KOPT-K1 (cell line): ENCODE measurements at regions not wholly inside any gene's neighbourhood (a gene's known extent, or its start where the extent isn't known, plus 50 kb on each side); places are given as distances from the start of the nearest gene placed in this dataset.
A peak's percentile ranks its signal among the peaks of the same experiment; 100 is the strongest.
"Not testable (repeated sequence)": the region's sequence is repeated elsewhere in the genome, so short reads cannot be mapped to it uniquely, and the experiment has no call there.

Experiments used
- H3K27ac ChIP-seq: fragments of 200-600 bp; sonication (generic); 2 replicates; pipeline ENCODE4 v1.5.1; 2016; ENCODE audit warnings: antibody characterized with exemption, mild to moderate bottlenecking, low read depth, low read length; ENCODE audit not compliant: poor library complexity, severe bottlenecking
- H3K36me3 ChIP-seq: fragments of 200-600 bp; sonication (generic); 2 replicates; pipeline ENCODE4 v1.5.1; 2017; ENCODE audit warnings: antibody characterized with exemption, mild to moderate bottlenecking, low read length, moderate library complexity; ENCODE audit not compliant: insufficient read depth
- H3K9me3 ChIP-seq: fragments of 200-600 bp; sonication (generic); 2 replicates; pipeline ENCODE4 v1.5.1; 2017; ENCODE audit warnings: antibody characterized with exemption, low read length, mild to moderate bottlenecking; ENCODE audit not compliant: insufficient read depth, poor library complexity, severe bottlenecking

DNA sequence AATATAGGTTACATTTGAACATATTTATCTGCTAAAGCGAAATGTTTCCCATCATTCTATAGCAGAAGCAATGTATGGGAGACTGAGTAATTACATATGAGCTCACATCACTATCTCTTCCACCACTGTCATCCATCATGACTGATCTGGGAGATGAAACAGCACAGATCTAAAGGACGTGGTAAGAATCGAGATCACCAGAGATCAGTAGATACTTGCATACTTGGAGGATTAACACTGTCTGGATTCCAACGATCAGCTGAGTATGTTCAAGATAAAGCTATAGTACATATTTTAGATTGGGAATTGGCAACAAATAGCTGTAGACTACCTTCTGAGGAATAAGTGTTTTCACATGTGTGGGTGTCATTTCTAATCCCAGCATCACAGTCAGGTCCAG, 94.6 kb downstream of the FOXD4L6 start:
- not testable (repeated sequence) for H3K36me3 ChIP-seq, H3K9me3 ChIP-seq, H3K27ac ChIP-seq

DNA sequence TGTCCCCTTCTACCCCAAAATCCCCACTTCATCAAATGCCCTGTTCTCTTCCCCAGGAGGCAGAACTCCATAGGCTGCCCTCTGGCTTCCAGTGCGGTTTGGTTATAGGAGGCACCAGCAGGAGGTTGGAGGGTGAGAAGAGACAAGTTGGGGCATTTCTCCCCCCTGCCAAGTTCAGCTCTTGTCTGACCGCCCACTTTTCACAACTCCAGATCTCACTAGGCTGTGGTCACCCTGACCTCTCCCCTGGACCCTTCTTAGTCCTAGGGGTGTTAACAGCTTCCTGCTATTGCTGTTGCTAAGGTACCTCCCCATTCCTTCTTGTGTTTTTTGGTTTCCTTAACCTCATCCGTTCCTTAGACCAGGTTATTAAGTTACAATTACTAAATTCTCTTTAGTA, 95.1 kb downstream of the FOXD4L6 start:
- H3K9me3 ChIP-seq, H3K27ac ChIP-seq, H3K36me3 ChIP-seq: not testable (repeated sequence)

DNA sequence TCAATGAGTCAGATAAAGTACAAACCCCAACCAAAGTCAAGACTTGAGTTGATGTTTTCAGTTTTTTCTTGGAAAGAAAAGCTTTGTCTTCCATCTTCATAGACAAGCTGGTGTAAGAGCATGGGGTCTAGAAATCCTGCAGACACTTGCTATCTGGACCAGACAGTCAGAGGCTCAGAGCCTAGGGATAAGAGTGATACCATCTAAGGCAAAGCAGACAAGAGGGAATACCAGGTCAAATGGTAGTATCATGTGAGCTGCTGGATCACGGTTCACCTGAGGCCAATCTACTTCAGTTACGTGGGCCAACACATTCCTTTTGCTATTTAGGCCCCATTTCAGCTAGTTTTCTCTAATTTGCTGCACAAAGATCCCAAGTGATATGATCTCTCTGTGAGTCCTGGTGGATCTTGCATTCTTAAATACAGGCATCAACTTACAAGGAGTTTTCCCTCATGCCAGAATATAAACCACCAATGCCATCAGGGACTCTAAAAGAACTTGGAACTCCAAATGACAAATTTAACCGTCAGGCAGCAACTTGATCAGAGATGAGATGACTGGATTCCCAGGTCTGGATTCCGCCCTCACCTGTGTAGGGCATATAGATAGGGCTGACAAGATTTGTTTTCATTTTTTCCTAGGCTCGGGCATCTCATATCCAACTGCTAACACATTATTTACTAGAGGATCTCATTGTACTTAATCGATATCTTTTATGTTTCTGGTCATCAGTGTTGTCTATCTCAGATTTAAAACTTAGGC, 101.4 kb downstream of the FOXD4L6 start:
- H3K27ac ChIP-seq, H3K9me3 ChIP-seq, H3K36me3 ChIP-seq: not testable (repeated sequence)

DNA sequence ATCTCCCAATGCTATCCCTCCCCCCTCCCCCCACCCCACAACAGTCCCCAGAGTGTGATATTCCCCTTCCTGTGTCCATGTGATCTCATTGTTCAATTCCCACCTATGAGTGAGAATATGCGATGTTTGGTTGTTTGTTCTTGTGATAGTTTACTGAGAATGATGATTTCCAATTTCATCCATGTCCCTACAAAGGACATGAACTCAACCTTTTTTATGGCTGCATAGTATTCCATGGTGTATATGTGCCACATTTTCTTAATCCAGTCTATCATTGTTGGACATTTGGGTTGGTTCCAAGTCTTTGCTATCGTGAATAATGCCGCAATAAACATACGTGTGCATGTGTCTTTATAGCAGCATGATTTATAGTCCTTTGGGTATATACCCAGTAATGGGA, 106.1 kb downstream of the FOXD4L6 start:
- not testable (repeated sequence) for H3K9me3 ChIP-seq, H3K27ac ChIP-seq, H3K36me3 ChIP-seq

DNA sequence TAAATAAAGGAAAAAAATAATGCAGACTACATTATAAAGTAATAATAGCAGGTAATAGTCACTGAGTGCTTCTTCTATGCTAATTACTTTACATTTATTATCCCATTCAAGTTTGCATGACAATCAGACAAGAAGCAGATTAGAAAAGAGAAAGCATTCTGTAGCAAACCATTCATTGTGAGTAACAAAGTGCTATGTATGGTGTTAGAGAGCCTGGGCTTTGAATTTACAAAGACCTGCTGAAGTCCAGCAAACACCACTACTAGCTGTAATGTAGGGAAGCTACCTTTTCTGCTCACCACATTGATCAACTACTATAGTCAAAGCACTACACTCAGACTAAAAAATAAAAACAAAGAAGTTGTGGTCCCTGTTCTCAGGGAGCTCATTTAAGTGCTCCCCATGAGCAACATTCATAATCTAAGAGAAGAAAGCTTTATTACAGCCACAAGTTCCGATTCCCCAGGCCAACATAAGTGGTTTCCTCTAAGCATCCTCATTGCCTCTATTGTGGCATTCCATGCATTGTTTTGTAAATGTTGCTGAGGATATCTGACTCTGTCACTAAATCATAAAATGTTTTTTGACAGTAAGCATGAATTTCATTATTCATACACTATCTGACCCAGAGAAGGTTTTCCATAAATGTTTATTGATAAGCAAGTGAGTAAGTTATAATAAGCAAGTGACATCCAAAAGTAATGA, 108.5 kb downstream of the FOXD4L6 start:
- H3K9me3 ChIP-seq, H3K27ac ChIP-seq, H3K36me3 ChIP-seq: not testable (repeated sequence)

DNA sequence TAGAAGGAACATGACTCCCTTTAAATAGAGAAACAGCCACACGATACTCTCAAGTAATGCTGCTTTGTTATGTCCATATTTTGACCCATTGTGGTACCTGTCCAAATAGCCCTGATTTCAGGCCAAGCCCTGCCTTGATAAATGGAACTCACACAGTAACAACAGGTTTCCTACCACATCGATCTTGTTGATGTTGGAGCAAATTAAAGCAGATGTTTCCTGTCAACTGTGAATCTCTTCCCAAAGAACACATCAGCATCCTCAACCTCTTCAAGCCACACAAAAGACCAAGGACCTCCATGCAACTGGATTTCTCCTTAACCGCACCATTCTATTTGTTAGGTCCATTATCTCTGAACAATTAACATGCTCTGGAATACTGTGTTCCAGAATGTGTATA, 109.5 kb downstream of the FOXD4L6 start:
- not testable (repeated sequence) for H3K36me3 ChIP-seq, H3K27ac ChIP-seq, H3K9me3 ChIP-seq

DNA sequence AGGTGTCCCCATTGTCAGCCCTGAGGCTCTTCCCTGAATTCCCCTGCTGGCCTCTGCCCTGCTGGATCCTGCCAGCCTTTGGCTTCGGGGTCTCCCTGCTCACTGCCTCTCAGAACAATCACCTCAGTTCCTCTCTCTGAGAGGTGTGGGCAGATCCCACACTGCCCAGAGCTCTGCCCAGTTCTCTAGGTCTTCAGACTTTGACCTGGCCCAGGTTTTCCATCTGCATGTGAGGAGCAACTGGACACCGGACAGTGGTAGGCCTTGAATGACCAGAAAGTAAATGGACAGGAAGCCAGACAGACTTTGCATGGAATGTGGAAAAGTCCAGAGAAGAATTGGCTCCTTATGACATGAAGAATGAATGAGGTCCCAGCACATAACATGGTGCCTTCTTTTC, 111.8 kb downstream of the FOXD4L6 start:
- not testable (repeated sequence) for H3K27ac ChIP-seq, H3K9me3 ChIP-seq, H3K36me3 ChIP-seq

DNA sequence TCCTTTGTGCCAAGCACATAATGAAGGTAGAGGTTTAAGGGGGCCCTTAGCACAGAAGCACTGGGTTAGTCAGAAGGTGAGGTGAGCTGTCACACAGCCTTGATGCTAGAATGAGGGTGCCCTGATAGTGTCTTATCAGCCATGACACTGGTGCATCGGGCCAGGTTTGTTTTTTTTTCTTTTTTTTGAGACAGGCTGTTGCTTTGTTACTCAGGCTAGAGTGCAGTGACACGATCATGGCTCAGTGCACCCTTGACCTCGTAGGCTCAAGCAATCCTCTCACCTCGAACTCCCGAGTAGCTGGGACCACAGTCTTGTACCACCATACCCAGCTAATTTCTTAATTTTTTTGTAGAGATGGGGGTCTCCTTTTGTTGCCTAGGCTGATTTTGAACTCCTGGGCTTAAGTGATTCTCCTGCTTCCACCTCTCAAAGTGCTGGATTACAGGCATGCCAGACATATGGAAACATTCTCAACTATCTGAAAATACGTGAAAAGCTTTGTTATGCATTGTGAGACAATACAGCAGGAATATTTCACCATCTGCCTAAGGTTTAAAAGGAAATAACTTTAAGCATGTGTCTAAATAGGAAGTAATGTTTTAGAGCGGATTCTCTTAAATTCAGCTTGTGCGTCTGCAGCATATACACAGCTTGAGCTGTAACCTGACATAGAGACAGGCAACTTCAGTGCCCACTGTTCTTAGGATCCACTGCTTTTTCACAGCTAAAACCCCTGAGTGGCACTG, 128.4 kb downstream of the FOXD4L6 start:
- not testable (repeated sequence) for H3K27ac ChIP-seq, H3K9me3 ChIP-seq, H3K36me3 ChIP-seq

DNA sequence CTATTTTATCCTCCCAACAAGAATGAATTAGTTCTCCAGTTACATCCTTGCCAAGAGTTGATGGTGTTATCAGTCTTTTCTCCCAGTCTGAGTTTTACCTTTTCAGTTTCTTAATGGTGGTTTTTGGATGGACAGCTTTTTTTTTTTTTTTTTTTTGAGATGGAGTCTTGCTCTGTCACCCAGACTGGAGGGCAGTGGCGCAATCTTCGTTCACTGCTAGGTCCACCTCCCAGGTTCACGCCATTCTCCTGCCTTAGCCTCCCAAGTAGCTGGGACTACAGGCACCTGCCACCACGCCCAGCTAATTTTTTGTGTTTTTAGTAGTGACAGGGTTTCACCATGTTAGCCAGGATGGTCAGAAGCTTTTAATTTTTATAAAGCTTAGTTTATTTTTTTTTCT, 133.0 kb downstream of the FOXD4L6 start:
- H3K36me3 ChIP-seq, H3K9me3 ChIP-seq, H3K27ac ChIP-seq: not testable (repeated sequence)

DNA sequence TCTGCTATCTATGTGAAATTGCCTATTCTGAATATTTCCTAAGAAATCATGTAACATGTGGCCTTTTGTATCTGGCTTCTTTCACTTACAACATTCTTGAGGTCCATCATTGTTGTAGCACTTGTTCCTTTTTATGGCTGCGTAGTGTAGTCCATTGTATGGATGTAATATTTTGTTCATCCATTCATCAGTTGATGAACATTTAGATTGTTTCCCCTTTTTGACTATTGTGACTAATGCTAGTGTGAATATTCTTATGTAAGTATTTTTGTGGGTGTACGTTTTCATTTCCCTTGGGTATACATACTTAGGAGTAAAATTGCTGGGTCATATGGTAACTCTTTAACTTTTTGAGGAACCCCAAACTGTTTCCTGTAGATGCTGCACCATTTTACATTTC, 134.6 kb downstream of the FOXD4L6 start:
- H3K36me3 ChIP-seq, H3K9me3 ChIP-seq, H3K27ac ChIP-seq: not testable (repeated sequence)

DNA sequence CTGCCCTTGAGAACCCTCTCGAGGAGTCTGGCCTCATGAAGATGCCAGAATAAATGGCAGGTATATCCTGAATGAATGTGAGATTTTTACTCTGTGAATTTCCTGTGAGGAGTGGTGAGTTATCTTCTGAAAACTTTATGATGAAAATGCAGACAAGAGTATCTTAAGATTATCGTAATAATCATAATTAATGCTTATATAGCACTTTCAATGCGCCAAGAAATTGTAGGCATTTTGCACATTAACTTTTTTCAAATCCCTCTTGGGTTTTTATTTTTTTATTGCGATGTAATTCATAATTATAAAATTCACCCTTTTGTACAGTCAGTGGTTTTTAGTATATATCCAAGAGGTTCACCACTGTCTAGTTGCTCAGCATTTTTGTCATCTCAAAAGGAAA, 135.1 kb downstream of the FOXD4L6 start:
- not testable (repeated sequence) for H3K9me3 ChIP-seq, H3K36me3 ChIP-seq, H3K27ac ChIP-seq

DNA sequence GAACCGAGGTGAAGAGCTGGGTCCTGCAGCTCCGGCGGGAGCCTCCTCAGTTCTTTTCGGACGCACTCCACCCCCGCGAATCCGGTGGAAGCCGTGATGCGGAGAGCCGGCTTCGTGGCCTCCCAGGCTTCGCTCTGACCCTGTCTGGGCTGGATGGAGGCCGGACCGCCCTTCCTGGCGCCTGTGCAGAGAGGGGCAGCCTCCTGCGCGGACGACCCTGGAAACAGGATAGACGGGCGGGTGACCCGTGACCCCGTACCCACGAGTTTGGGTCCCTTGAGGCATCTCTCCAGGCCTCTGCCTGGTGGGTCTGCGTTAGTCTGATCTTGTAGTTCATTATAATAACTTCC, 136.0 kb downstream of the FOXD4L6 start:
- H3K36me3 ChIP-seq, H3K9me3 ChIP-seq: not testable (repeated sequence)
- peak overlapping the region; percentile 93 for H3K27ac ChIP-seq

DNA sequence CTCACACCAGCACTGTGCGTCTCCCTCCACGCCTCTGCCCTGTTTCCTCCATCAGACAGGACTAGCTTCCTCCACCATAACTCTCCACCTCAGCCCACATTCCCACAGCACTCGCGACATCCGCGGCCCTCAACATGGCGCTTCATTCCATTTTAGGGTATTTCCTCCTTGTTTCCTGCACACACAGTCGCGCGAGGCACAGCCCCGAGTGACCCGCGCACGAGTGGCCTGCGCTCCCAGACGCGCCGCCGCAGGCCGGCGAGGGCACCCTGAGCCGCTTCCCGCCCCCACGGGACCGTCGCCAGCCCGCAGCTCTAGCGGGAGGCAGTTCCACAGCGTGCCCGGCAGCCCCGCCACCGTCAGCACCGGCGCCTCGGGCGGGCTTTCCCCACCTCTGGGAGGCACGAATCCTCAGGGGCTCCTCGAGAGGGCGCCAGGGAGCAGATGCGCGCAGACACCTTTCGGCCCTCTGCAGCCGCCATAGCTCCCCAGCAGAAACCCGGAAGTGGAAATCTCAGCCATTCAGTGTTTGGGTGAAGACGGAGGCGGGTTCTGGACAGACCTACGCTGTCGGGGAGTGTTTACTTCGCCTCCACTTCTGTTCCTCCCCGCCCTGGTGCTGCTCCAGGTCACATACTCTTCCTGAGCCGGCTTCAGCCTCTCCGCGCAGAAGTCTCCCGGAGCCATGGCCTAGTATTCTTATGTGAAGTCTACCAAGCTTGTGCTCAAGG, 136.6 kb downstream of the FOXD4L6 start:
- H3K27ac ChIP-seq, result peak overlapping the region; percentile 93
- H3K36me3 ChIP-seq, H3K9me3 ChIP-seq: not testable (repeated sequence)

DNA sequence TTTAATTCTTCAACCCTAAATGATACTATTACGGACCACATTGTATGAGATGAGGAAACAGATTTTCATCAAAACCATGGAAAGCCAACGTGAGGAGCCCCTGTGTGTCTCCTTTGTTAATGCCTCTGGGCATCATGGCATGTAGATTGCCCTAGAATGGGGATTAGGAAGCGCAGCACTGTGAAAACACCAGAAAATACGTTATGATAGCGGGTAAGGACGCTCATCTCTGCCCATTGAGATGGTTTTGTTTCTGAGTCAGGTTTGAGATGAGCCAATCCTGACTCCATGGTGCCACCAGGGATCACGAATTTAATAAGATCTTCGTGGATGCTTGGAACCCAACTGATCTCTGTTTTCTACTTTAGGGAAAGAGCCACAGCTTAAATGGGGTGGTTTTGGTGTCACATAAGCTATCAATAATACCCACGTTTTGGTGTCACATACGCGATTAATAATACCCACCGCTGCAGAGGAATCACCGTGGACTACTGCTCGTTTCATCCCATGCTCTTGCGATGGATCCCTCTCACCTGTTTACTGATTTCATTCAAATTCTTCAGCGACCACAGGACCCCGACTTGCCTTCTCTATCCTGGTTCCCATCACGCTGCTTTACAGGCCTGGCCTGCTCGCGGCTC, 137.3 kb downstream of the FOXD4L6 start:
- H3K36me3 ChIP-seq, H3K9me3 ChIP-seq: not testable (repeated sequence)
- H3K27ac ChIP-seq, result peak overlapping the region; percentile 93

DNA sequence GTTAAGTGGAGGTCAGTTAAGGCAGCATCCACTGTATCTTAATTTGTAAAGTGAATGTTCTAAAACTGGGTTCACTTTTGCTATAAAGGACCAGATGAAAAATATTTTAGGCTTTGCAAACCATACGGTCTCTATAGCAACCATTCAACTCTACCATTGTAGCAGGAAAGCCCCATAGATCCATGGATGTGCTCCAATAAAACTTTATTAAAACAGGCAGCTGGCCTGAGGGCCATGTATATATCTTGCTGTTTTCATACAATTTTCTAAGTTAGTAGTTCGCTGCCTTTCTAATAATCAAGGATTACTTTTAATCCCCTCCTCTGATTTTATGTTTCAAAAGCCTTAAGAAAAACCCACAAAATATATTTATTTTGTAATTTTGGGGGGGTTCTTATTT, 142.1 kb downstream of the FOXD4L6 start:
- H3K27ac ChIP-seq, H3K36me3 ChIP-seq: not testable (repeated sequence)

More for the DNA sequence above, 142.1 kb downstream of the FOXD4L6 start:
- H3K9me3 ChIP-seq, result not testable (repeated sequence)
